Keratinocyte (primary cell): ENCODE measurements at regions not wholly inside any gene's neighbourhood (a gene's known extent, or its start where the extent isn't known, plus 50 kb on each side); places are given as distances from the start of the nearest gene placed in this dataset.

Source experiments
- DNase-seq: peaks from one replicate; pipeline ENCODE4 v3.0.0-alpha.2; 2011; ENCODE audit warnings: low read depth, missing footprints, low spot score
- FAIRE-seq: peaks from 2 replicates; lab custom pipeline; 2011; peaks lifted over from hg19 to GRCh38; lab: Jason Lieb, UNC
- H2AFZ ChIP-seq: 2 replicates; pipeline ENCODE4 v1.6.0; 2012; ENCODE audit warnings: low read length, control low read depth, inconsistent platforms; ENCODE audit not compliant: control insufficient read depth
- H3K27ac ChIP-seq: 2 replicates; pipeline ENCODE4 v1.5.1; 2011; ENCODE audit warnings: low read length; ENCODE audit not compliant: control insufficient read depth, insufficient read depth
- H3K27me3 ChIP-seq: 3 replicates; pipeline ENCODE4 v1.6.0; 2011; ENCODE audit warnings: low read length; ENCODE audit not compliant: control insufficient read depth, insufficient read depth; ENCODE audit errors: extremely low read depth
- H3K36me3 ChIP-seq, 2 experiments: 2 replicates in 1 of 2; 3 replicates in 1 of 2; pipeline ENCODE4 v1.5.1; 2011; ENCODE audit warnings: low read length in 2 of 2, mild to moderate bottlenecking in 1 of 2; ENCODE audit not compliant: control insufficient read depth in 2 of 2, insufficient read depth in 2 of 2; ENCODE audit errors: extremely low read depth in 1 of 2
- H3K4me1 ChIP-seq: 3 replicates; pipeline ENCODE4 v1.5.1; 2011; ENCODE audit warnings: low read length; ENCODE audit not compliant: control insufficient read depth, insufficient read depth; ENCODE audit errors: extremely low read depth
- H3K4me2 ChIP-seq: 3 replicates; pipeline ENCODE4 v1.6.0; 2011; ENCODE audit warnings: low read depth, low read length; ENCODE audit not compliant: control insufficient read depth, insufficient read depth; ENCODE audit errors: extremely low read depth
- H3K4me3 ChIP-seq, 3 experiments: fragments of 200-600 bp in 1 of 3; sonication (generic) in 1 of 3; 2 replicates in 2 of 3; 3 replicates in 1 of 3; pipeline ENCODE4 v1.5.1; 2011 to 2016; ENCODE audit warnings: low read length in 3 of 3, mild to moderate bottlenecking in 3 of 3, control low read depth in 2 of 3, inconsistent platforms in 1 of 3, low read depth in 1 of 3, mixed read lengths in 1 of 3, mixed run types in 1 of 3, moderate library complexity in 1 of 3; ENCODE audit not compliant: control insufficient read depth in 2 of 3, insufficient read depth in 2 of 3; ENCODE audit errors: extremely low read depth in 1 of 3
- H3K79me2 ChIP-seq: 2 replicates; pipeline ENCODE4 v1.6.0; 2012; ENCODE audit warnings: low read length; ENCODE audit not compliant: control insufficient read depth, insufficient read depth
- H3K9ac ChIP-seq: 3 replicates; pipeline ENCODE4 v1.6.0; 2011; ENCODE audit warnings: low read length; ENCODE audit not compliant: control insufficient read depth, insufficient read depth; ENCODE audit errors: extremely low read depth
- H3K9me1 ChIP-seq: 3 replicates; pipeline ENCODE4 v1.6.0; 2011; ENCODE audit warnings: low read length; ENCODE audit not compliant: control insufficient read depth, insufficient read depth; ENCODE audit errors: extremely low read depth
- H3K9me3 ChIP-seq: 2 replicates; pipeline ENCODE4 v1.5.1; 2012; ENCODE audit warnings: low read depth, low read length; ENCODE audit not compliant: control insufficient read depth
- H4K20me1 ChIP-seq: 3 replicates; pipeline ENCODE4 v1.6.0; 2011; ENCODE audit warnings: low read length; ENCODE audit not compliant: control insufficient read depth, insufficient read depth; ENCODE audit errors: extremely low read depth
- EZH2 ChIP-seq: IDR thresholded peaks from one replicate; pipeline ENCODE4 v1.6.1; 2012; ENCODE audit warnings: inconsistent platforms, mild to moderate bottlenecking, low read length, moderate library complexity
- dilution Hi-C: fragments of 300-500 bp; cut with MboI; formaldehyde crosslinking; loops from one replicate; pipeline ENCODE4 v1.7.0; 2020; ENCODE audit warnings: low sequenced_read_pairs; ENCODE audit not compliant: extremely low pct_ligation_motif_present
- TF ChIP-seq, protein P1 (sequence below), 3 experiments: IDR thresholded peaks in 1 of 3; conservative IDR thresholded peaks in 1 of 3; optimal IDR thresholded peaks in 1 of 3; 2 replicates in 2 of 3; 3 replicates in 1 of 3; pipeline versions ENCODE3 to v1.5.1; 2011; ENCODE audit warnings: low read length in 3 of 3, mild to moderate bottlenecking in 3 of 3, moderate library complexity in 2 of 3, control low read depth in 1 of 3, inconsistent platforms in 1 of 3; ENCODE audit not compliant: insufficient read depth in 2 of 3; ENCODE audit errors: extremely low read depth in 1 of 3

DNA sequence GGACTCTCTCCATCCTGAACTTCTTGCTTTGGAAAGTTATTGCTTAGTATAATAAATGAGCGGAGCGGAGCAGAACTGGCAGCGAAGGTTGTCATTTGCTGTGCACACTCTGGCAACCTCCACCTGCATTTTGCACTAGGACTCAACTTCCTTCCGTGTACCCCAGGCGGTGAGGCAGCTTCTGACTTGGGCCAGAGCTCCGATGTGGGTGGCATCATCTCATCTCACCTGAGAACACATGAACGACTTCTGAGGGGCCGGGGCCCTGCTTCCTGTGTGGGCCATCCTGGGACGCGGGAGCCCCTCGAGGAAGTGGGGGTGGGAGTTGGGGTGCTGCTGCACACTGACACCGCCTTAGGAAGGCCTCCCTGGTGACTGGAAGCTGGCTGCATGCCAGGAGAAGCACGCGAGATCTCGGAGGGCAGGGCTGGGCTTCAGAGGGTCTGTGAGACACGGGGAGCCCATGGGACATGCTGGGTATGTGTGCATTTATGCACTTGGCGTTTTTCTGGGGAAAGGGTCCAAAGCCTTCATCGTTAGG is 56.5 kb upstream of the COL5A1 start:
- H3K79me2 ChIP-seq = no peaks in the 10 kb centered on the region
- H2AFZ ChIP-seq = no peak overlapping the region
- FAIRE-seq = no peak
- H3K4me3 ChIP-seq = no peak overlapping the region
- no peak for DNase-seq
- no peaks in the 10 kb centered on the region for H3K9me3 ChIP-seq
- H3K36me3 ChIP-seq = no peaks in the 10 kb centered on the region
- no peak overlapping the region for H3K4me2 ChIP-seq
- no peak overlapping the region for H3K27ac ChIP-seq
- TF ChIP-seq, protein P1, sequence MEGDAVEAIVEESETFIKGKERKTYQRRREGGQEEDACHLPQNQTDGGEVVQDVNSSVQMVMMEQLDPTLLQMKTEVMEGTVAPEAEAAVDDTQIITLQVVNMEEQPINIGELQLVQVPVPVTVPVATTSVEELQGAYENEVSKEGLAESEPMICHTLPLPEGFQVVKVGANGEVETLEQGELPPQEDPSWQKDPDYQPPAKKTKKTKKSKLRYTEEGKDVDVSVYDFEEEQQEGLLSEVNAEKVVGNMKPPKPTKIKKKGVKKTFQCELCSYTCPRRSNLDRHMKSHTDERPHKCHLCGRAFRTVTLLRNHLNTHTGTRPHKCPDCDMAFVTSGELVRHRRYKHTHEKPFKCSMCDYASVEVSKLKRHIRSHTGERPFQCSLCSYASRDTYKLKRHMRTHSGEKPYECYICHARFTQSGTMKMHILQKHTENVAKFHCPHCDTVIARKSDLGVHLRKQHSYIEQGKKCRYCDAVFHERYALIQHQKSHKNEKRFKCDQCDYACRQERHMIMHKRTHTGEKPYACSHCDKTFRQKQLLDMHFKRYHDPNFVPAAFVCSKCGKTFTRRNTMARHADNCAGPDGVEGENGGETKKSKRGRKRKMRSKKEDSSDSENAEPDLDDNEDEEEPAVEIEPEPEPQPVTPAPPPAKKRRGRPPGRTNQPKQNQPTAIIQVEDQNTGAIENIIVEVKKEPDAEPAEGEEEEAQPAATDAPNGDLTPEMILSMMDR (optimal IDR thresholded peaks at IDR 0.05 in 1 of 3, IDR thresholded peaks at IDR 0.05 in 1 of 3, conservative IDR thresholded peaks at IDR 0.05 in 1 of 3; ENCODE audit: extremely low read depth in 1 of 3, insufficient read depth in 2 of 3, low read length in 3 of 3) = no peak
- no peak for TF ChIP-seq EZH2
- peaks cover 3% of the 10 kb centered on the region for H3K27me3 ChIP-seq
- H3K4me1 ChIP-seq = no peaks in the 10 kb centered on the region
- dilution Hi-C loops = no loop called here
- H4K20me1 ChIP-seq = no peaks in the 10 kb centered on the region
- H3K9me1 ChIP-seq = no peaks in the 10 kb centered on the region
- no peak overlapping the region for H3K9ac ChIP-seq

DNA sequence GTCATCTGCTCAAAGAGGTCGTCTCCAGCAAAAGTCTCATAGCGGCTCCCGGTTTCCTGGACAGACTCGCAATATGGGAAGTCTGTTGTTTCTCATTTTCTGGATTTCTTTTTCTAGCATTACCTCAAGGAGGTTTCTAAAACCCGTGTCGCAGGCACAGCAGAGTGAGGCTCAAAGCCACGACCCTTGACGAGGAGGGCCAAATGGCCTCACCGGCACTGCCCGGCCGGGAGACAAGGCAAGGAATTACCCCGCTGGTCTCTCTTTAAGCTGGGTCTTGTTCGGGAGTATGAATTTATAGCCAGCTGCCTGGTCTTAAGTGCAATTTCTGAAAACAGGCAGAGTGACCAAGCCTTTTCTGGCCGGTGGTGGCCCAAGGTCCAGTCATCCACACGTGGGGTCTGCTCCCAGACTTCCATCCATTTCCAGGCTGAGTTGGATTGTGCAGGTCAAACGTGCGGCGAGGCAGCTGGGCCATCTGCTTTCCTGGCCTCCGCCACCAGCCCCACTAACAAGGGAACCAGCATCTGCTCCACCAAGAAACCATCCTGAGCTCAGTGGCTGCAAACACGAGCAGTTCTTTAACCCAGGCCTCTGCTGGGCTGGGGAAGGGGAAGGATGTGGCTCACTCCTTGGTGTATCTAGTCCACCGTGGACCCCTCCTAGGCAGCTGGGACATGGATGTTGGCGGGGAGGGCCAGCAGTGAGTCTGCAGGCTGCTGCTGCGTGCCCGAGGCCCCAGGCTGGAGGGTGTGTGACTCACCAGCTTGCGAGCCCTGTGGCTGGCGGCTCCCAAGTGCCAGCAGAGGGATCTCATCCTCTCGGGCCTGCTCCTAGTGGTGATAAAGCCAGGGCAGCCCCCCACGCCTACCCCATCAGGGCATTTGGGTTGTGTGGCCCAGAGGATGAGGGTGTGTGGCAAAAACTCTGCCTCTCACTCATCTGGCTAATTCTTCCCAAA is 55.6 kb upstream of the COL5A1 start:
- Histone ChIP-seq H3K4me3 (no peak overlapping the region), H3K27ac (no peak overlapping the region), H3K79me2 (no peaks in the 10 kb centered on the region), H4K20me1 (no peaks in the 10 kb centered on the region), H3K9ac (no peak overlapping the region), H3K4me1 (no peaks in the 10 kb centered on the region), H3K9me3 (no peaks in the 10 kb centered on the region), H3K27me3 (peaks cover 11% of the 10 kb centered on the region), H3K9me1 (no peaks in the 10 kb centered on the region), H3K4me2 (no peak overlapping the region), H3K36me3 (no peaks in the 10 kb centered on the region), H2AFZ (no peak overlapping the region)
- TF ChIP-seq, protein P1 (optimal IDR thresholded peaks at IDR 0.05 in 1 of 3, IDR thresholded peaks at IDR 0.05 in 1 of 3, conservative IDR thresholded peaks at IDR 0.05 in 1 of 3; ENCODE audit: extremely low read depth in 1 of 3, insufficient read depth in 2 of 3, low read length in 3 of 3) = no peak
- no peak for TF ChIP-seq EZH2
- FAIRE-seq = no peak
- dilution Hi-C loops = no loop called here
- no peak for DNase-seq
